Breast epithelium (tissue), 3 donors: ENCODE measurements at regions not wholly inside any gene's neighbourhood (a gene's known extent, or its start where the extent isn't known, plus 50 kb on each side); places are given as distances from the start of the nearest gene placed in this dataset.

ENCODE experiments used
- POLR2A ChIP-seq: fragments of 450-650 bp; IDR thresholded peaks from one replicate; pipeline ENCODE4 v1.6.1; 2016; ENCODE audit warnings: antibody characterized with exemption, mild to moderate bottlenecking, moderate library complexity
- POLR2AphosphoS5 ChIP-seq, 3 donors: sonication (generic); formaldehyde crosslinking; IDR thresholded peaks; one replicate each; pipeline ENCODE4 v1.6.1; 2017; ENCODE audit warnings: antibody characterized with exemption in 3 of 3
- TF ChIP-seq, protein P1 (sequence below), 3 donors: fragments of 450-650 bp; IDR thresholded peaks; one replicate each; pipeline ENCODE4 v1.5.1; 2016 to 2017; ENCODE audit warnings: antibody characterized with exemption in 3 of 3, mild to moderate bottlenecking in 3 of 3, moderate library complexity in 3 of 3

DNA sequence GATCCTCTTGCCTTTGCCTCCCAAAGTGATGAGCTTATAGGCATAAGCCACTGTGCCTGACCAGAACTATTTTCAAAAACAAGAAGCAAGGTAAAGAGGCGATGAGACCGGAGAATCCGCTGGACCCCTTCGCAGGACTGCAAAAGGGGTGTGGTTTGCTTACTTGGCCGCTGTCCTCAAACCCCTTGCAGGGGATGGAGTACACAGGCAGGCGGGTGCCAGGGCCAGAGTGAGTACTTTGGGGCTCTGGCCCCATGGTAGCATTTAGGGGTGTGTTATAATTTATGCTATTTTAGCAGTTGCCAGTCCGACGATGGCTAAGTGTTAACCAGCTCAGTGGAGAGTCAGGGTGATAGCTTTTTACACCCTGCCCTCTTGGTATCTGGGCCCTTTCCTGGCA, 1454.9 kb downstream of the HACE1 start:
- TF ChIP-seq POLR2AphosphoS5 (IDR thresholded peaks at IDR 0.05), result no peak
- TF ChIP-seq, protein P1, sequence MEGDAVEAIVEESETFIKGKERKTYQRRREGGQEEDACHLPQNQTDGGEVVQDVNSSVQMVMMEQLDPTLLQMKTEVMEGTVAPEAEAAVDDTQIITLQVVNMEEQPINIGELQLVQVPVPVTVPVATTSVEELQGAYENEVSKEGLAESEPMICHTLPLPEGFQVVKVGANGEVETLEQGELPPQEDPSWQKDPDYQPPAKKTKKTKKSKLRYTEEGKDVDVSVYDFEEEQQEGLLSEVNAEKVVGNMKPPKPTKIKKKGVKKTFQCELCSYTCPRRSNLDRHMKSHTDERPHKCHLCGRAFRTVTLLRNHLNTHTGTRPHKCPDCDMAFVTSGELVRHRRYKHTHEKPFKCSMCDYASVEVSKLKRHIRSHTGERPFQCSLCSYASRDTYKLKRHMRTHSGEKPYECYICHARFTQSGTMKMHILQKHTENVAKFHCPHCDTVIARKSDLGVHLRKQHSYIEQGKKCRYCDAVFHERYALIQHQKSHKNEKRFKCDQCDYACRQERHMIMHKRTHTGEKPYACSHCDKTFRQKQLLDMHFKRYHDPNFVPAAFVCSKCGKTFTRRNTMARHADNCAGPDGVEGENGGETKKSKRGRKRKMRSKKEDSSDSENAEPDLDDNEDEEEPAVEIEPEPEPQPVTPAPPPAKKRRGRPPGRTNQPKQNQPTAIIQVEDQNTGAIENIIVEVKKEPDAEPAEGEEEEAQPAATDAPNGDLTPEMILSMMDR (IDR thresholded peaks at IDR 0.05), result no peak
- no peak for TF ChIP-seq POLR2A
